Parathyroid adenoma (tissue), 2 donors: ENCODE measurements at regions not wholly inside any gene's neighbourhood (a gene's known extent, or its start where the extent isn't known, plus 50 kb on each side); places are given as distances from the start of the nearest gene placed in this dataset.

Experiments used
- H2AFZ ChIP-seq: fragments of 300-600 bp; sonication (generic); one replicate; pipeline ENCODE4 v1.7.0; 2017; ENCODE audit warnings: antibody characterized with exemption, mild to moderate bottlenecking
- H3K27ac ChIP-seq: fragments of 300-600 bp; sonication (generic); one replicate; pipeline ENCODE4 v1.7.0; 2017
- H3K27me3 ChIP-seq: fragments of 300-600 bp; sonication (generic); one replicate; pipeline ENCODE4 v1.7.0; 2017; ENCODE audit warnings: low read length; ENCODE audit not compliant: control insufficient read depth, insufficient read depth
- H3K36me3 ChIP-seq: fragments of 300-600 bp; sonication (generic); one replicate; pipeline ENCODE4 v1.7.0; 2017; ENCODE audit warnings: low read length; ENCODE audit not compliant: control insufficient read depth, insufficient read depth
- H3K4me1 ChIP-seq: fragments of 300-600 bp; sonication (generic); one replicate; pipeline ENCODE4 v1.7.0; 2017; ENCODE audit warnings: control low read depth
- H3K4me2 ChIP-seq: fragments of 300-600 bp; sonication (generic); one replicate; pipeline ENCODE4 v1.7.0; 2017; ENCODE audit warnings: low read length
- H3K4me3 ChIP-seq: fragments of 300-600 bp; sonication (generic); one replicate; pipeline ENCODE4 v1.7.0; 2017; ENCODE audit warnings: low read depth, low read length
- H3K79me2 ChIP-seq: fragments of 300-600 bp; sonication (generic); one replicate; pipeline ENCODE4 v1.7.0; 2017; ENCODE audit warnings: control low read depth
- H3K9ac ChIP-seq: fragments of 300-600 bp; sonication (generic); one replicate; pipeline ENCODE4 v1.7.0; 2017; ENCODE audit warnings: mild to moderate bottlenecking
- H3K9me3 ChIP-seq: fragments of 300-600 bp; sonication (generic); one replicate; pipeline ENCODE4 v1.7.0; 2017; ENCODE audit warnings: low read length; ENCODE audit not compliant: control insufficient read depth
- TF ChIP-seq, protein P1 (sequence below): fragments of 300-600 bp; sonication (generic); IDR thresholded peaks from one replicate; pipeline ENCODE4 v1.7.0; 2017; ENCODE audit warnings: antibody characterized with exemption, mild to moderate bottlenecking
- donor health status: primary hyperparathyroidism.

DNA sequence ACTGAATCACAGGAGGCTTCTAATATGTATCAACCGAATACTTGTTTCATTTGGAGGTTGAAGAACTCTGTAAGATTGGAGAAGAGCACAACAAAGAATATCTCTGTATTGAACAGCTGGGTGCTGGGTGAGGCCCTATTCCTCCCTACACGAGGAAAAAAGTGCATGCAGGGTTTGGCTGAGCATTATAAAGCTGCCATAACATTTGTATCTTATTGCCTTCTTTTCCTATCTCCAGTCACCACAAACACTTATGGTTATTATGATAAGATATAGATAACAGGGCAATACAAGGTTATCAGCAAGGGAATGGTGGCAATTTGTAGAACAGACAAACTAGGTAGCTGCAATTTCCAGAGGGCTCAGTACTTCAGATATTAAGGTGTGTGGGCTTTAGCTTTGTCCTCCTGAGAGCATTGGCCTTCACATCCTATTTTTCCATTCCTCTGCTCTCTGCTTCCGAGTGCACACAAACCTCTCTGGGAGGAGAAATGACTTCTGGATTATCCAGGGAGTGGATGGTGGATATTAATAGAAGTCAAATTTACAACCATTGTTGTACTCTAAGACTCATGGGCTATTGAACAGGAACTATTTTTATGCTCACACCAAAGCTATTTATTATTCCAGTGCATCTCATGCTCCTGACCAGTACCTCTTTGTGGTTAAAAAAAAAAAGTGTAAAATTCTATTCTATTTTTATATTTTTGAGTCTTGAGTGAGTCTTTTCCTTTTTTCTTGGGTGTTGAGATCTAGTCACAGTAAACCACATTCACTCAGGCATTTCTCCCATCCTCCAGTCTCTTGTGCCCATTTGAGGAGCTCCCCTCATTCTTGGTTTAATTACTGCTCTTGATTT, 248.4 kb downstream of the ETAA1 start:
- Histone ChIP-seq H3K27ac (no peak overlapping the region), H3K4me1 (no peaks in the 10 kb centered on the region), H3K36me3 (no peaks in the 10 kb centered on the region), H2AFZ (no peak overlapping the region), H3K9ac (no peak overlapping the region), H3K9me3 (no peaks in the 10 kb centered on the region), H3K4me2 (no peak overlapping the region), H3K4me3 (no peak overlapping the region), H3K79me2 (no peaks in the 10 kb centered on the region), H3K27me3 (no peaks in the 10 kb centered on the region)
- TF ChIP-seq, protein P1, sequence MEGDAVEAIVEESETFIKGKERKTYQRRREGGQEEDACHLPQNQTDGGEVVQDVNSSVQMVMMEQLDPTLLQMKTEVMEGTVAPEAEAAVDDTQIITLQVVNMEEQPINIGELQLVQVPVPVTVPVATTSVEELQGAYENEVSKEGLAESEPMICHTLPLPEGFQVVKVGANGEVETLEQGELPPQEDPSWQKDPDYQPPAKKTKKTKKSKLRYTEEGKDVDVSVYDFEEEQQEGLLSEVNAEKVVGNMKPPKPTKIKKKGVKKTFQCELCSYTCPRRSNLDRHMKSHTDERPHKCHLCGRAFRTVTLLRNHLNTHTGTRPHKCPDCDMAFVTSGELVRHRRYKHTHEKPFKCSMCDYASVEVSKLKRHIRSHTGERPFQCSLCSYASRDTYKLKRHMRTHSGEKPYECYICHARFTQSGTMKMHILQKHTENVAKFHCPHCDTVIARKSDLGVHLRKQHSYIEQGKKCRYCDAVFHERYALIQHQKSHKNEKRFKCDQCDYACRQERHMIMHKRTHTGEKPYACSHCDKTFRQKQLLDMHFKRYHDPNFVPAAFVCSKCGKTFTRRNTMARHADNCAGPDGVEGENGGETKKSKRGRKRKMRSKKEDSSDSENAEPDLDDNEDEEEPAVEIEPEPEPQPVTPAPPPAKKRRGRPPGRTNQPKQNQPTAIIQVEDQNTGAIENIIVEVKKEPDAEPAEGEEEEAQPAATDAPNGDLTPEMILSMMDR = no peak

DNA sequence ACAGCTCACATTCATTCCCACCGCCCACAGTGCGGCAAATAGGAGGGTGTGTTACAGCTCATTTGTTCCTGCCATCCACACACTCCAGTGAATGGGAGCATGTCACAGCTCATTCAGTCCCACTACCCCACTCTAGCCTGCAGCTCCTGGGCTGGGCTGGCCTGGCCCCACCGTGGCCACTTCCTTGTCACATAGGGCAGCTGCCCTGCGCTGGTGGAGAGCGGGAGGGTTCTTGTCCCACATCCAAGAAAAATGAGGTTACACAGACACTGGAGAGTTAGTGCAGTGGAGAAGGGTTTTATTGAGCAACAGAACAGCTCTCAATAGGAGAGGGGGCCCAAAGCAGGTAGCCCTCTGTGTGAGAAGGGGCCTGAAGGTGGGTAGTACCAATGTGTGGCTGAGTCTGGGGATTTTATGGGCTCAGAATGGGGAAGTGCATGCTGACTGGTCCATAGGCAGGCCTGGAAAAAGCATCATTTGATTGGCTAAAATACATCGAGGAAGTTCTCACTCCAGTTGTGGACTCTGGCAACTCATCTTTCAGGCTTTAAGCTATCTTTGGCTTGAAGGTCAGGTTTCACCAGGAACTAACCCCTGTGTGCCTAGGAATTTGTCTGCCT, 249.7 kb downstream of the ETAA1 start:
- Histone ChIP-seq H3K9ac (no peak overlapping the region), H3K9me3 (no peaks in the 10 kb centered on the region), H3K27me3 (no peaks in the 10 kb centered on the region), H3K4me1 (no peaks in the 10 kb centered on the region), H3K36me3 (no peaks in the 10 kb centered on the region), H3K27ac (no peak overlapping the region), H3K79me2 (no peaks in the 10 kb centered on the region), H3K4me2 (no peak overlapping the region), H2AFZ (no peak overlapping the region), H3K4me3 (no peak overlapping the region)
- TF ChIP-seq, protein P1 = no peak

DNA sequence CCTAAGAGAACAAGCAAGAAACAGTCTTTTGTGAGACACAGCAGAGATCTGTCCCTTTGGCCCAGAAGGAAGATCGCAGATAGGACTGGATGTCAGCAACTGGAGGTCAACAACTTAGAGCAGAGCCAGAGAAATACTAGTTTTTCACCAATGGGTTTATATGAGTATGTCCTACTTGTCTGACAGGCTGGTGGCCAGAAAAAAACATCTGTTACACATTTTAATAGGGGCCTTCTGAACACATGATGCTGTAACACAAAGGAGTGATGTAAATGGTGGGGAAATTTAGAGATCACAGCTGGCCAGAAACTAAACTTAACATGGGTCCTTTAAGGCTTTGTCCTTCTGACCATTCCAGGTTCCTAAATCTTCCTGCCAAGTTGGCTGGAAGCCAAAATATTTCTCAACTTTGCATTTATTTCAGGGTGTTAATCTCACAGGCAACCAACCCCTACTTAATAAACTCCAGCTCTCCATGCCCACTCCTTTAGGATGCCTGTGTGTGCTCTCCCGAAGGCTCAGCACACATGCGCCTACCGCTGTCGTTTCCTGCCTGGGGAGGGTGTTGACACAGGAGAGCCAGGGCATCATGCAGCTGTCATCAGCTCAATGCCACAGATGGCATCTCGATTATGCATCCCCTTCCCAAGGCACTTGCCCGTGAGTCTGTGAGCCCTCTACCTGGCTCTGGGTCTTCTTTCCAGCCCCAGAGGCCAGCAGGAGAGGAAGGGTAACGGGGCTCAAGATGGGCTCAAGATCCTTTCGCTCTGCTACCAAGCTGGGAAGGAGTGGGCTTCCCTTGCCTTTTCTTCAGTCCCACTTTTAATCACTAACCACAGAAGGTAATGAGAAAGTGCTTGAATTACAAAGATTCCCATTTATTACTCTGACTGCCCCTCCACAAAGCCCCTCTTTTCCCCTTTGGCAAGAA, 252.5 kb downstream of the ETAA1 start:
- H3K4me2 ChIP-seq = no peak overlapping the region
- H3K4me3 ChIP-seq = no peak overlapping the region
- no peaks in the 10 kb centered on the region for H3K4me1 ChIP-seq
- no peaks in the 10 kb centered on the region for H3K79me2 ChIP-seq
- TF ChIP-seq, protein P1 = no peak
- H3K9me3 ChIP-seq = no peaks in the 10 kb centered on the region
- H3K27me3 ChIP-seq = no peaks in the 10 kb centered on the region
- no peak overlapping the region for H2AFZ ChIP-seq
- no peaks in the 10 kb centered on the region for H3K36me3 ChIP-seq
- H3K27ac ChIP-seq = no peak overlapping the region
- no peak overlapping the region for H3K9ac ChIP-seq

DNA sequence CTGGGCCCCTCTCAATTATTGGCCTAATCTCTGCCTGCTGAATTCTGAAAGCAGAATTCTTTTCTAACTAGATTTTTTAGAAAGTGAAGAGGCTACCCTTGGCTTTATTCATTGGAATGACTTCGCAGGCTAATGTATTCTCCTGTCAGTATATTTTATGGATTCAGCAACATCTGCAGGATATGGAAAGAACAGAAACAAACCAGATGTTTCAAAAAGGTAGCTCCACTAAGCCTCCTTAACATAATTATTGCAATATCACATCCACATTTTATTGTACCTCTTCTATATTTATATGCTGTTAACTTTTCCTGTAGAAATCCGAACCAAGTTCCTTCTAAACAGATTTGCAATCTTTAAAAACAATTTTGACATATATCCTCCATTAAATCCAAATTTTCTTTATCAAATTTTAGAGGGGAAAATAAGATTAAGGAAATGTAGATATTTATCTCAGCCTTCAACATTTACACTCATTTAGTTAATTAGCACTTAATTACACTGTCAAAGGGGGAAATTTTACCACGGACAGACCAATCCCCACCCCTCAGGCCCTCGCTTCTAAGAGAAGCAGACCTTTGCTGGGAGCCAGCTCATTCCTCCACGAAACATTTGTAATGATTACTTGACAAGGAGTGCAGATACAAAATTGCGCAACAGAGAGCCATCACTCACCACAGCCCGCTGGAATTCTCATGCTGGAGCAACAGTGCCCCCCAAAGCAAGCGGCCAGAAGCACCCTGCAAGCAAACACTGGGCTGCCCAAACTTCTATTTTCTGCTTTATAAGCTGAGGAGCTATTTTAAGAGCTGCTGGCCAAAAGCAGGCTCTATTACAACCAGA, 253.4 kb downstream of the ETAA1 start:
- no peak overlapping the region for H2AFZ ChIP-seq
- no peaks in the 10 kb centered on the region for H3K27me3 ChIP-seq
- H3K4me3 ChIP-seq = no peak overlapping the region
- TF ChIP-seq, protein P1 = peak; percentile 34
- no peaks in the 10 kb centered on the region for H3K79me2 ChIP-seq
- no peaks in the 10 kb centered on the region for H3K9me3 ChIP-seq
- H3K27ac ChIP-seq = no peak overlapping the region
- peak overlapping the region; percentile 34 for H3K4me2 ChIP-seq
- H3K4me1 ChIP-seq = no peaks in the 10 kb centered on the region
- H3K9ac ChIP-seq = no peak overlapping the region
- H3K36me3 ChIP-seq = no peaks in the 10 kb centered on the region
